ENCODE measurements at regions not wholly inside any gene's neighbourhood (a gene's known extent, or its start where the extent isn't known, plus 50 kb on each side); places are given as distances from the start of the nearest gene placed in this dataset.

DNA sequence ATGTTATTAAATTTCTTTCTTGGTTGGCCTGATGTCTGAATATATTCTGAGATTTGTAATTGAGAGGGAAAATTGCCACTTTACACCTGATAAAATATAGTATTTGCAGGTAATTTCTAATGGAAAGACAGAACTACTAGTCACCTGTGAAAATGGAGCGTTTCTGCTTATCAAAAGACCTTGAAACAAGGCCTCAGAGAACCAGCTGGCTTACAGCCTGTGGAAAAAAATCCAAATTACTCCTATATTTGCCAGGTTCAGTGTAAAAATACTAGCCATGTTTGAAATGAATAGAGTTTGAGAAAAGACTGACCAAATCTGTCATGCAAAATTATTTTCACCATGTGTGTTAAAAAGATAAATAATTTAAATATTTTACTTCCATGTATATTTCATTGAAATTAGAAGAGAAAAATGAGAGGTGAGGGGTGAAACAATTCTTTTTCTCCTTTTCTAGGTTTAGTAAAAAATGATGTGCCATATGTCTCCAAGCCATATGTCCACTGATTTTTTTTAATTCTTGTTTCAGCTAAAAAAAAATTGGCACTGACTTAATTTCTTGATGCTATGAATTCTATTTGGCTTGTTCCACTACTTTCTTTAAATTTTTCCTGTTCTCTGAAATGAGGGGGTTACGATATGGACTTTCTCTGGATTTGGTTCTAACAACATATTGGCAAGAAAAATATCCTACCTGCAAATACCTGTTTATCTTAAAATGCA is 464.9 kb downstream of the GRXCR1 start:
- Histone ChIP-seq H3K9me1 (replicated peaks; ENCODE audit: control insufficient read depth, extremely low read depth, insufficient read depth, low read length) (no peaks in the 10 kb centered on the region), H3K4me2 (ENCODE audit: insufficient read depth, low read length) (no peak overlapping the region), H3K79me2 (ENCODE audit: control insufficient read depth, insufficient read depth, low read length) (no peaks in the 10 kb centered on the region), H3K9me3 (replicated peaks; ENCODE audit: control insufficient read depth, insufficient read depth, low read length) (no peaks in the 10 kb centered on the region), H3K36me3 (ENCODE audit: control insufficient read depth in 2 of 2, extremely low read depth in 1 of 2, insufficient read depth in 2 of 2, low read length in 2 of 2) (no peaks in the 10 kb centered on the region), H4K20me1 (replicated peaks; ENCODE audit: control insufficient read depth, extremely low read depth, insufficient read depth, low read length) (no peaks in the 10 kb centered on the region), H3K4me1 (ENCODE audit: control insufficient read depth, extremely low read depth, insufficient read depth, low read length) (no peaks in the 10 kb centered on the region), H3K9ac (replicated peaks; ENCODE audit: extremely low read depth, insufficient read depth, low read length) (no peak overlapping the region), H2AFZ (ENCODE audit: low read depth, low read length) (no peak overlapping the region), H3K27me3 (ENCODE audit: control insufficient read depth in 2 of 2, insufficient read depth in 2 of 2, low read length in 2 of 2) (no peaks in the 10 kb centered on the region), H3K4me3 (replicated peaks in 1 of 3; ENCODE audit: insufficient read depth in 1 of 3, low read depth in 1 of 3, low read length in 3 of 3) (no peak overlapping the region), H3K27ac (ENCODE audit: insufficient read depth, low read depth, low read length) (no peak overlapping the region)
- no peak for TF ChIP-seq POLR2A (IDR thresholded peaks at IDR 0.05; ENCODE audit: low read depth, low read length)
- TF ChIP-seq FOS (IDR thresholded peaks at IDR 0.05; ENCODE audit: borderline replicate concordance, insufficient read depth, low read length): no peak
- TF ChIP-seq GATA2 (IDR thresholded peaks at IDR 0.05; ENCODE audit: insufficient read depth, insufficient read length, low read depth, low read length): no peak
- TF ChIP-seq JUN (IDR thresholded peaks at IDR 0.05; ENCODE audit: borderline replicate concordance, insufficient read depth, insufficient read length, low read depth): no peak
- TF ChIP-seq, protein P1, sequence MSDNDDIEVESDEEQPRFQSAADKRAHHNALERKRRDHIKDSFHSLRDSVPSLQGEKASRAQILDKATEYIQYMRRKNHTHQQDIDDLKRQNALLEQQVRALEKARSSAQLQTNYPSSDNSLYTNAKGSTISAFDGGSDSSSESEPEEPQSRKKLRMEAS (IDR thresholded peaks at IDR 0.05; ENCODE audit: insufficient read depth, insufficient read length): no peak
- no peak for TF ChIP-seq POLR2AphosphoS5 (IDR thresholded peaks at IDR 0.05; ENCODE audit: insufficient read depth, low read depth, low read length)
- TF ChIP-seq MYC (IDR thresholded peaks at IDR 0.05; ENCODE audit: low read depth, low read length): no peak
- no peak for DNase-seq (ENCODE audit: low read depth, low spot score)
- POLR2A ChIA-PET: no interaction called here
- CTCF ChIA-PET: no interaction called here
- dilution Hi-C loops (cut with MboI; ENCODE audit: extremely low pct_ligation_motif_present, low sequenced_read_pairs) (no loop called here), intact Hi-C loops (cut with micrococcal nuclease) (no loop called here)
- no TSS peak for BruUV-seq (replicated peaks)
- no peak for FAIRE-seq

- ChIA-PET CTCF (no interaction called here), POLR2A (no interaction called here)
- Histone ChIP-seq H3K4me1 (ENCODE audit: control insufficient read depth, extremely low read depth, insufficient read depth, low read length) (no peaks in the 10 kb centered on the region), H3K9me3 (replicated peaks; ENCODE audit: control insufficient read depth, insufficient read depth, low read length) (no peaks in the 10 kb centered on the region), H4K20me1 (replicated peaks; ENCODE audit: control insufficient read depth, extremely low read depth, insufficient read depth, low read length) (no peaks in the 10 kb centered on the region), H3K79me2 (ENCODE audit: control insufficient read depth, insufficient read depth, low read length) (no peaks in the 10 kb centered on the region), H3K27ac (ENCODE audit: insufficient read depth, low read depth, low read length) (no peak overlapping the region), H3K36me3 (ENCODE audit: control insufficient read depth in 2 of 2, extremely low read depth in 1 of 2, insufficient read depth in 2 of 2, low read length in 2 of 2) (no peaks in the 10 kb centered on the region), H3K9ac (replicated peaks; ENCODE audit: extremely low read depth, insufficient read depth, low read length) (no peak overlapping the region), H3K9me1 (replicated peaks; ENCODE audit: control insufficient read depth, extremely low read depth, insufficient read depth, low read length) (no peaks in the 10 kb centered on the region), H3K4me3 (replicated peaks in 1 of 3; ENCODE audit: insufficient read depth in 1 of 3, low read depth in 1 of 3, low read length in 3 of 3) (no peak overlapping the region), H3K27me3 (ENCODE audit: control insufficient read depth in 2 of 2, insufficient read depth in 2 of 2, low read length in 2 of 2) (no peaks in the 10 kb centered on the region), H2AFZ (ENCODE audit: low read depth, low read length) (no peak overlapping the region), H3K4me2 (ENCODE audit: insufficient read depth, low read length) (no peak overlapping the region)
- TF ChIP-seq, protein P1 (IDR thresholded peaks at IDR 0.05; ENCODE audit: insufficient read depth, insufficient read length): no peak
- no peak for TF ChIP-seq JUN (IDR thresholded peaks at IDR 0.05; ENCODE audit: borderline replicate concordance, insufficient read depth, insufficient read length, low read depth)
- no peak for TF ChIP-seq GATA2 (IDR thresholded peaks at IDR 0.05; ENCODE audit: insufficient read depth, insufficient read length, low read depth, low read length)
- no peak for TF ChIP-seq POLR2AphosphoS5 (IDR thresholded peaks at IDR 0.05; ENCODE audit: insufficient read depth, low read depth, low read length)
- TF ChIP-seq MYC (IDR thresholded peaks at IDR 0.05; ENCODE audit: low read depth, low read length): no peak
- no peak for TF ChIP-seq FOS (IDR thresholded peaks at IDR 0.05; ENCODE audit: borderline replicate concordance, insufficient read depth, low read length)
- dilution Hi-C loops (cut with MboI; ENCODE audit: extremely low pct_ligation_motif_present, low sequenced_read_pairs): no loop called here
- no peak for FAIRE-seq
- BruUV-seq (replicated peaks): no TSS peak
- intact Hi-C loops (cut with micrococcal nuclease): no loop called here
- DNase-seq (ENCODE audit: low read depth, low spot score): no peak
Measured at GRCh38 chr4:43360296-43360695, 467.8 kb downstream of the GRXCR1 start.
